HG02852 (cell line): ENCODE measurements at regions not wholly inside any gene's neighbourhood (a gene's known extent, or its start where the extent isn't known, plus 50 kb on each side); places are given as distances from the start of the nearest gene placed in this dataset.

Source experiments
- ATAC-seq: cut with Tn5 transposase; IDR thresholded peaks from one replicate; pipeline ENCODE4 v1.9.1; 2021; ENCODE audit warnings: mild to moderate bottlenecking, moderate library complexity; ENCODE audit not compliant: unreplicated experiment

DNA sequence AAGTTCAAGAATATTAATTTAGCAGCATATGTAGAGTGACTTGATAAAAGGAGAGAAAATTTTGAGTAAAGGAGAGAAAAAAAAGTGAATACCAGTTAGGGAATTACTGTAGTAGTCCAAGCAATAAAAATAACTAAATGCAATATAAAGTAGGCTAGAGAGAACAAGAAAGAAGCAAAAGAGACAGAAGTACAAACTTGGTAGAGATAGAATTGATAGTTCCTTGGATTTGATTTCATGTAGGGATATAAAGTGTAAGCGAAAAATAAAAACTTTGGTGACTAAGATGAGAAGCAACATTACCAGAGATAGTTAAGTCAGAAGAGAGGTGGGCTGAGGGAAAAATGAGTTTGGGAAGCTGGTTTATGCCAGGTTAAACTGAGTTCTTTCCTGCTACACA lies 252.4 kb downstream of the SEC23A start:
- no peak for ATAC-seq

DNA sequence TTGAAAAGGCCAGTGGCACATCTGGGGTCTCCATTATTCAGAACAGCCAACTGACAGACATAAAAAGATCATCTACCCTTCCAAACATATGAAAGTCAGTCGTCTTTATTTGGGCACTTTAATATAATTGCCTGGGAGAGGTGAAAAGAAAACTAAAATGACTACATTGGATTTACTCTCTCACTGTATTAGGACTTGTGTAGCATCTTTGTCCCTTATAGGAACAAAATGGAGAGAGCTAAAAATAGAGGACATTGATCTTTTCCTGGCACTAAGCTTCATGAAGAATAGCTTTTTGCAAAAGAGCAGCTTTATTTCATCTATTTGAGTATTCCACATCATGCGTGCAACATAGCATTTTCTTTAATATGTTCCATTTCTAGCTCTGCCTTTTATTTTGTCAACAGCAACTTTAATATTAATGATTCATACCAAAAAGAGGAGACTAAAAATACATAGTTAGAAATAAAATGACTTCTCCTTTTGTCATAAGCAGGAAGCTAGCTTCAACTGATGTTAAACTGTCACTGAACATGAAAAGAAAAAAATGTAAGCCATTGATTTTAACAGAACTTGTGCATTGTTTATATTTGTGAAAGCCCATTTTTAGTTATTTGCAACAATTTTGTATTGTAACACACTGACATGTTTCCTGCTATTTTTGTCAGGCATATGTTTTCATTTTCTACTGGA lies 254.6 kb downstream of the SEC23A start:
- no peak for ATAC-seq

DNA sequence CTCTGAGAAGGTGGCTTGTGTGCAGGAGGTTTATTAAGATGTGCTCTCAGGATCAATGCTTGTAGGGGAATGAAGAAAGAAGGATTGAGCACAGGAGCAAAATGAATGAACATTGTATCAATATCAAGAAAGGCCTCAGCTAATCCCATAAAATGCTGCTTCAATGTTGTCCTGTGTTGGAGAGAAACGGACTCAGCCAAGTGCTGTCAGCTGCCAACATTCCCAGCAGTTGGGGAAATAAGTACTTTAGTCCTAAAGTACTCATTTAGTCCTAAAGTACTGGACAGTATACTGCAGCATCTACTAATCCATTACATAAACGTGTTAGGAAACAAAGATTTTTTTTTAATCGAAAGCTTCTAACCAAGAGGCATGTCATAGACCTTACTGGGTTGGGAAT lies 255.9 kb downstream of the SEC23A start:
- no peak for ATAC-seq

DNA sequence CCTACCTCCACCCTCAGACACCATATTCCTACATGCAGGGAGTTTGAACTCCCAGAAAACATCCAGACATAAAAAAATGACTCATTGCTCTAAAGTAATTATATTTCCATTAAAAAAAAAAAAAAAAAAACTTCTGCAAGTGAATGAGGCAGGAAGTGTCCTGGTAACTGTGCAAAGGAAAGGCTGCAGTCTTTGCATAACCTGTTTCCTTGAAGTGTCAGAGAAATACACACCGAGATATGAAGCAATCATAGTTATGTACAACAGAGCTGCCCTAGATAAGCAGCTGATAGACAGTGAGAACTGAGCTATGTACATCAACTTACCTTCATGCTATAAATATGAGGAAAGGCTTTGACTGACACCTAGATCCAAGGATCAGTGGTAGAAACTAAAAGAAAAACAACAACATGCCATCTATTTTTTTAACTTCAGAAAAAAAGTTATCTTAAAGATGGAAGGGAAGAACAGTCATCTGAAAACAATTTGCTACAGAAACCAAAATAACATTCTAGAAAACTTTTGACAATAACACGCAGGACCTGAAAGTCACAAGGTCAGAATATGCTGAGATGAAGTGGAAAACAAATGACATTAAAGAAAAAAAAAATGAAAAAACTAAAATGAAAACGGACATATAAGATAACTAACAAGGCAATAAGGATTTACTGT lies 263.2 kb downstream of the SEC23A start:
- ATAC-seq, result no peak

DNA sequence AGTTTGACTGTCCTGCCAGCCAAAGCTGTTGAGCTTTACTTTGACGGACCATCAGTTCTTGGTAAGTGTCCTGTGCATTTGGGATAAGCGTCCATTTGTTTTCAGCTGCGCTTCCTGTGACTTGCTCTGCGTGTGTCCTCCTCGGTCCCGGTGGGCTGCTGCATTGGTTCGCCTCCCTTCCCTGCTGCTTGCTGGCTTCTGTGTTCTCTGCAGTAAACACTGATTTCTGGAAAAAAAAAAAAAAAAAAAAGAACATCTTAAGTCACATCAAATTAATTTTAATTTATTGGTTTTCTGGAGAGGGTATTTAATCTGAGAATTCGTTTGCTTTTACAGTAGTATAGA lies 264.1 kb downstream of the SEC23A start:
- ATAC-seq, result no peak

DNA sequence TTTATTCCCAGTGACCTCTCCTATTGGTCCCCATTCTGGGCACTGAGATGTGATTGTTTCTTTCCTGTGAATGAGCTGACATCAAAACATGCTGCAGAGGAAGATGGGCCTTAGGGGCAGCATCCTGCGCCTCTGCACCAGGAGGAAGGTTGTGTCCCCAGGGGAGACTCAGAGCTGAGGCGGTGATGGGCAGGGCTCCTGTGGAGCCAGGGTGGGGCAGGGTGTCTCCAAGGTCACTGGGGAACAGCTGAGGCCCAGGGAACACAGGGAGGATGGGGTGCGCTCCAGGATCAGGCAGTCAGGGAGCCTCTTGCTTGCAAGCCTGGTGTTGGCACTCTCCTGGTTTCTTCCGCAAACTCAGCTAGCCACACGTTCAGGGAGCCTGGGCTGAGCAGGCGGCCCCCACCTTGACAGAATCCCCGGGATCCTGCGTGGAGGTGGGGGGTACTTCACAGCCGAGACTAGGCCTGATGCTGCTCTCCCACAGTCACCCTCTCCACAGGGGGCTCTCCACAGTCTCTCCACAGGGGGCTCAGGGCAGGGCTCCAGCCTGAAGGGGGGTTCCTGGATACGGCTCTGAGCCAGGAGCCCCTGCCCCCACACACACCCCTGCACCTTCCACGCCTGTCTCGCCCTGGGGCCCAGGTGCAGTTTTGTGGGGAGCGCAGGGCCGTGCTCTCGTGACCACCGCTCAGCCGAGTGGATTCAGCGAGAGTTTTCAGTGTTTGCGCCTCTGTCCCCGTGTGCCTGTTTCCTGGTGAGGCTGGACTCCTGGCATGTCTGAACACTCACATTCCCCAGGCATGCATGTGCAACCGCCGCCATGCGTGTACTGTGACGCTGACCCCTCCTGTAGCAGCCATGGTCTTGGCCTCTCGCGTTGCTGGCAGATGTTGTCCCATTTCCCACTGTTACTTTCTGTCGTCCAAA lies 264.7 kb downstream of the SEC23A start:
- ATAC-seq, result no peak

DNA sequence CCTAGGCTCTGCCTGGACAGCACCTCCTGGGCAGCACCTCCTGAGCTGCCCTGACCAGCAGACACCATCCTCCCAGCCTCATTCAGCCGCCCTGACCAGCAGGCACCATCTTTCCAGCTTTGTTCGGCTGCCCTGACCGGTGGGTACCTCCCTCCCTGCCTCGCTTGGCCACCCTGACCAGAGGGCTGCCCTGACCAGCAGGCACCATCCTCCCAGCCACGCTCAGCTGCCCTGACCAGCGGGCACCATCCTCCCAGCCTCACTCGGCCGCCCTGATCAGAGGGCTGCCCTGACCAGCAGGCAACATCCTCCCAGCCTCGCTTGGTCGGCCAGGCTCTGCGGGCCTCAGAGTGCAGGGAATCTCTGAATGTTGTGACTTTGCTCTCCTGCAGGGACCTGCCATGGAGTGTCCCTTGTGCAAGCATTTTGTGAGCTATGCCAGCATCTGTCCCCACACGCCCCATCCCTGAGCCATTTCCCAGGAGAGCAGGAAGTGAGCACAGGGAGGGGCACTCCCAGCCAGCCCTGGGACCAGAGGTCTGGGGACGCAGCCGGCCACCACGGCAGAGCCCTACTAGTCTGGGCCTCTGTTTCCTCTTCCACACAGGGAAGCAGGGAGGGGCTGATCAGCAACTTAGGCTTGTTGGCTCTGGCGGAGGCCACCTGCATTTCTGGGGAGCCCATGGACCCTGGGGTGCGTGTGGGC lies 265.5 kb downstream of the SEC23A start:
- no peak for ATAC-seq

DNA sequence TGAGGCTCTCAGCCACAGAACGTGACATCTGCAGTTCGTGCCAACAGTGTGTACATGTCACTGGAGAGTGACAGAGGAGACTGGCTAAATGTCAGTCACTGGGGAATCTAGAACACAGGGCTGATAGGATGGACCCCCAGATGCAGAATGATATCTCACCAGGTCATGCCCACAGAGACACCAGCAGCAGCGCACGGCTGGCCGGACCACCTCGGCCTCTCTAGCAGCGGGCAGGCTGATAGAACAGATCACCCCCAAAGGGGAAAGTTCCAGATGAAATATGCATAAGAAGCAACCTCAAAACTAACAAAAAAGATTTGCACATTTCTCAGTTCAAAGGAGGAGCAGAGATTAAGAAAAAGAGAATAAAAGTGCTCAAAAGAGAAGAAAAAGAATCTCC lies 266.5 kb downstream of the SEC23A start:
- no peak for ATAC-seq

DNA sequence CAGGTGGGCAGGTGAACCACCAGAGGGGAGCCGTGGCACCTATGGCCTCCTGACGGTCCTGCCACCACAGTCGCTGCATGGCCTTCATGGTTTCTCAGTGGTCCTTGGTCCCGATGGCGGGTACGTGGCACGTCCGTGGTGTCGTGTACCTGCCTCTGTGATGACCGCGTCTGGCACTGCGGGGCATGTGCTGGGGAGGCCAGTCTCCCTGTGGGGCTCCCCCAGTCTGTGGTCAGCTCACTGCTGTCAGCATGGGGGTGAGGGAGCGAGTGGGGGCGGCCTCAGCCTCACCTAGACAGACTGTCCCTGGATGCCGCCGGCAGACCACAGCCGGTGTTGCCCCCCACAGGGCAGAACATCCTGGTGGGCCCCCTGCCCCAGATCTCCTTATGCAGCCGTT lies 267.2 kb downstream of the SEC23A start:
- no peak for ATAC-seq

DNA sequence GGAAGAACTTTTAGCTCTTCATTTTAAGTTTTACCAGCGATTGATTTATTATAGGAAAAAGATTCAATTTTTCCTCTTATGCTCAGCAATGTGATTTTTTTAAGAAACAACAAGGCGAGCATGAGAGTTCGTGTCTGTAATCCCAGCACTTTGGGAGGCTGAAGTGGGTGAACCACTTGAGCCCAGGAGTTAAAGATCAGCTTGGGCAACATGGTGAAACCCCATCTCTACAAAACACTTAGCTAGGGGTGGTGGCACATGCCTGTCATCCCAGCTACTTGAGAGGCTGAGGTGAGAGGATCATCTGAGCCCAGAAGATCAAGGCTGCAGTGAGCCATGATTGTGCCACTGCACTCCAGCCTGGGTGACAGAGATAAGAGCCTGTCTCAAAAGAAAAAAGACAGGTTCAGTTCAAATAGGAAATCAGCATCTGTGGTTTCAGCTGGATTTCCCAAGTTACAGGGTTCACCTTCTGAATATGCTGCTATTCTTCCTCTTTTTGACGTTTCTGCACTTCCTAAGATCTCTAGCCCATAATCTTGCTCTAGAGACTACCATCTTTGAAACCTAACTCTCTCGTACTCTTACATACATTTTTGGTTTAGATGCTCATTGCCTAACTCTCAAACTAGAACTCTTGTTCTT lies 274.7 kb downstream of the SEC23A start:
- ATAC-seq, result no peak

DNA sequence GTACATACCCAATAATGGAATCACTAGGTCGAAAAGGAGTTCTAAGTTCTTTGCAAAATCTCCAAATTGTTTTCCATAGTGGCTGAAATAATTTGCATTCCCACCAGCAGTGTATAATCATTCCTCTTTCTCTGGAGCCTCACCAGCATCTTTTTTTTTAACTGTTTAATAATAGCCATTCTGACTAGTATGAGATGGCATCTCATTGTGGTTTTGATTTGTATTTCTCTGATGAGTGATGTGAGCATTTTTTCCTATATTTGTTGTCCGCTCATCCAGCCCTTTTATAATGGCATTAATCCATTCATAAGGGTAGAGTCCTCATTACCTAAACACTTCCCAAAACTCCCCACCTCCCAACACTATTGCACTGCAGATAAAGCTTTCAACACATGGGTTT lies 278.3 kb downstream of the SEC23A start:
- no peak for ATAC-seq

DNA sequence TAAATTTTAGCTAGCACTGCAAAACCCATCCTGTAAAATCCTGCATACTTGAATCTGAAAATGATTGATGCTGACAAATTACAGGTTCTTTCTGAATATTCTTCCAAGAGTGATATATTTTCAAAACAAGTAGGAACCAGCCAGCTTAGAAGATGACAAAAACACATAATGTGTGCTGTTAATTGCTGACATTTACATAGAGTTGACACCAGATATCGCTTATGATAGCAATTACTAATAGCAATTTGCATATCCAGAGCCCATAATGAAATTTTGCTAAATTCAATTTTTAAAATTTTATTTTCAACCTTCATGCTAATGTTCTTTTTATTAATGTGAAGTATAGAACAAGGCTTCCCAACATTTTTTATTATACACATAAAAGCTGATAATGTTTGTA lies 284.5 kb downstream of the SEC23A start:
- ATAC-seq, result no peak

DNA sequence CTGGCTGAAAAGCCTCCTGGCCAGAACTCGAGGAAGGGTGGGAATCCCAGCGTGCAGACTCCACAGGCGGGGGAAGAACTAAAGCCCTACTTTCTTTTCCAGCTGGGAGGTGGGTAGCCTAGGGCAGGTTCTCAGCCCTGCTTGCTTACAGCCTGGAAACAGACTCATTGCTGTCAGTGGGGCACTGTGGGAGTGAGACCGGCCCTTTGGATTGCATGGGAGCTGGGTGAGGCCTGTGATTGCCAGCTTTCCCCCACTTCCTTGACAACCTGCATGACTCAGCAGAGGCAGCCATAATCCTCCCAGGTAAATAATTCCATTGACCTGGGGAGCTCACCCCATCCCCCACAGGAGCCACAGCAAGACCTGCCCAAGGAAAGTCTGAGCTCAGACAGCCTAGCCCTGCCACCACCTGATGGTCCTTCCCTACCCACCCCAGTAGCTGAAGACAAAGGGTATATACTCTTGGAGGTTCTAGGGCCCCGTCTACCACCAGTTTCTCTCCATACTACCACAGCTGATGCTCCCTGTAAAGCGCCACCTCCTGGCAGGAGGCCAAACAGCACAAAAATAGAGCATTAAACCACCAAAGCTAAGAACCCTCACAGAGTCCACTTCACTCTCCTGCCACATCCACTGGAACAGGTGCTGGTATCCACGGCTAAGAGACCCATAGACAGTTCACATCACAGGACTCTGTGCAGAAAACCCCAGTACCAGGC lies 294.1 kb downstream of the SEC23A start:
- ATAC-seq, result no peak

DNA sequence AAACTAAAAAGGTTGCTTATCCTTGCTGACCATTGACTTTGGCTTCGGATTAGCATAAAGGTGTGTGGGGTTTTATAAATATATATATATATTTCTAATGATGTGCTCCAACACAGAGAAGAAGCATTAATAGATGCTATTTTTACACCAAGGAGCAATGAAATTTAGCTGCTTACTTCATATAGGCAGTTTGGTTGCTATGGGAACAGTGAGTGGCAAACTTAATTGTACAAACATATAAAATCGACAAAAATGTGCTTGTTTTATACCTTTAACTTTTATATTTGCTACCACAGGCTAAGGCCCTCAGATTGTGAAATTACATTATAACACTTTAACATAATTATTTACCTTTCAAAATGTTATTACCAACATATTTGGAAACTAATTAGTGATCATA lies 303.4 kb downstream of the SEC23A start:
- ATAC-seq, result no peak

DNA sequence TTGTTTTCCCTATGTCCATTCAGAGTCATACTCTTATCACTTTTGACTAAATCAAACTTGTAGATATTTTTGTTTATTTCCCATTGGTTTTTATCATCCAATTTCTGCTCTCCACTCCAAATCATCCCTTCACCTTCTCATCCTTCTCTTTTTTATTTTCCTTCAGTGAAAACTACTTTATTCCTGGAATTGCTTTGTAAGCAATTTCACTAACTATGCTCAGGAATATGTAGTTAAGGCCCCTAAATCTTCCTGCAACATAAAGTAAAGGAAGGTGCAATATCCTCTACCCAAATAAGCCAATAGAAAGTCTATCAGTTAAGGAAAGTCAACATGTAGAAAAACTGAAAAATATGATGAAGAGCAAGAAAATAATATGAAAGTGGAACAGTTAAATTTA lies 308.4 kb downstream of the SEC23A start:
- ATAC-seq, result no peak

DNA sequence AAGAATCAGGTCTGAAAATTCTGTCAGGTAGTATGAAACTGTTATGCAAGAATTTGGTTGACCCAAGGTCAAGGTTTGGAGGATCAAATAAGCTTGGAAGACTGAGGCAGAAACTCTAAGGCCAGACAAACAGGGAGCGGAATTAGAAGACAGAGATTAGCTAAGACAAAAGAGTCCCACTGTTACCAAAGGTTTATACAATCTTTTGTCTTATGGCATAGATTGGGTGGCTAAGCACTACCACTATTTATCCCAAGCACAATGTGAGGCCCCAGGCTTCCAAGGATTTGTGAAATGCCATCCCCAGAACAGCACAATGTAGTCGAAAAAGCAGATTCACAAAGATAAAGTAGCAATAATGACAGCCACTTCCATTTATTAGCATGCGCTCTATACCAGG lies 311.2 kb downstream of the SEC23A start:
- ATAC-seq, result no peak

DNA sequence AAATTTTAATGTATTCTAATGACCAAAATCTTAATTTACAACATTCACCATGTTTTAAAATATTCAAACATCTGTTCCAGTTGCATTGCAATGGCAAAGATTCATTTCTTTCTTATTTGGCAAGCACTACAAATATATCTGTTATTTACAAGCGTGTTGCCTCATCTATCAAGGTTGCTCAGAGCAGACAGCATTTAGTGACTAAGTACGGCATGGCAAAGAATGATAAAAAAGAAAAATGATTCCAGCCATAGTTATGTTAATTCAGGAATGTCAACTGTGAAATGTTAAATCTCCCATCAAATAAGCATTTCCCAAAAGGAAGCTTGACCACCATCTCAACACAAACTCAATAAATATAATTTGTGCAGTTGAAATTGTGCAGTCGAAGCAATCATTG lies 312.1 kb downstream of the SEC23A start:
- no peak for ATAC-seq

DNA sequence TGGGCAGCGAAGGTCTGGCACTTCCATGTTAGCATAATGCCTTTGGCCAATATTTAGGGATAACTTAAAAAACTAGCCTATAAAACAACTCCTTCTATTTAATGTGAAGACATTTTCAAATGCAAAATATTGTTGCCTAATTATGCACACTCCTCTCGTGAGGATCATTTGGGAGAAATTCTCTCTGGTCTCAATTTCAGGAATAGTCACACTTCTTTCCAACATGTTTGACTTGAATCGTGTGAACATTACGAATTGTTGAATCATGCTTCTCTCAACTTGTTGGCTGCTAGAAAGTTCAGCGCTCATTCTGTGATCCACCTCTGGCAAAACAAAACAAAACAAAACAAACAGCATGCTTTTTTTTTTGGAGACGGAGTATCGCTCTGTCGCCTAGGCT lies 313.2 kb downstream of the SEC23A start:
- ATAC-seq, result no peak

DNA sequence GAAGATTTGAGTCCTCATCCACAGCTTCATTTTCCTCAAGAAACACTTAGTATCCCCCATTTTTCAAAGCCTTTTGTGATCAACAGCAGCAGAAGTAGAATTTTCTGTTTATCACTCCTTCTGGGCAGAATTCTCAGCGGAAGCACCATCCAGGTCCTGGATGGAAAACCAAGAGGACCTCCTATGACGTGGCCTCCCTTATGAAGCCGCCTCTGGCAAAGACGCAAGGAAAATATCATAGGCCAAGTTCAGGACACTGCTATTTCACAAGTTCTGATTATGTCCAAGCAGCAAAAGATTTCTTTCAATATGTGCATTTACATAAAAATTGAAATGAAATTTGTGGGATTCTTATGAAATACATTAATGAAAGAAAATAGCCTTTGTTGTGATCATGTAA lies 315.0 kb downstream of the SEC23A start:
- no peak for ATAC-seq

DNA sequence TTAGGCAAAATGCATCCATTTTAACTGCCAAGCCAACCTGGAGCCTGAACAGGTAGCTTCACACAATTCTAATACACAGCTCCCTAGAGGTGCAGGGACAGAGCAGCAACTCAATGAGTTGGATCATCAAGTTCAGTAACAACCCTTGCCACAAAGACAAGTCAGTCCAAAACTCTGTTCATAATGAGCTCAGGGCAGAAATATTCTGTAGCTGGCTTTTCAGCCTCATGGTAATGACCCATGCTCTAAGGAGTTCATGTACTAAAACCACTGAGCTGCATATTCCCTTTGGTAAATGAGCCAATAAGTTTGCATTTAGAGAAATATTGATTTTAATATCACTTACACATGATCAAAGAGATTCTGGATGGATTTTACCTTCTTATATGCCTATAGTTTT lies 316.1 kb downstream of the SEC23A start:
- ATAC-seq, result no peak
